ENCODE measurements at regions not wholly inside any gene's neighbourhood (a gene's known extent, or its start where the extent isn't known, plus 50 kb on each side); places are given as distances from the start of the nearest gene placed in this dataset.

GRCh38 chr6:87941556-87942358 lies 105.9 kb upstream of the SPACA1 start:
- Histone ChIP-seq H3K27ac (ENCODE audit: low read depth, low read length) (no peak overlapping the region), H3K27me3 (ENCODE audit: control insufficient read depth in 2 of 2, insufficient read depth in 2 of 2, low read length in 2 of 2) (no peaks in the 10 kb centered on the region), H3K4me3 (ENCODE audit: low read length) (no peak overlapping the region), H3K9me3 (ENCODE audit: control insufficient read depth in 2 of 3, low read length in 3 of 3) (no peaks in the 10 kb centered on the region), H3K4me1 (ENCODE audit: control insufficient read depth in 2 of 2, insufficient read depth in 2 of 2, low read length in 2 of 2) (no peaks in the 10 kb centered on the region), H3K36me3 (ENCODE audit: control insufficient read depth in 2 of 3, insufficient read depth in 3 of 3, low read length in 3 of 3) (no peaks in the 10 kb centered on the region)
- ATAC-seq (no peak), DNase-seq (no peak)
- CTCF ChIA-PET, result no interaction called here
- Mint-ChIP-seq H3K36me3 (no peaks in the 10 kb centered on the region), H3K9me3 (no peaks in the 10 kb centered on the region), H3K4me3 (no peak overlapping the region), H3K4me1 (no peaks in the 10 kb centered on the region), H3K27me3 (peaks cover 13 to 41% (median 33%) of the 10 kb centered on the region in 5 donors), H3K27ac (no peak overlapping the region)
- POLR2A ChIA-PET, result no interaction called here
- intact Hi-C loops (cut with micrococcal nuclease), result no loop called here

- Histone ChIP-seq H3K27me3 (ENCODE audit: control insufficient read depth in 2 of 2, insufficient read depth in 2 of 2, low read length in 2 of 2) (no peaks in the 10 kb centered on the region), H3K4me3 (ENCODE audit: low read length) (no peak overlapping the region), H3K4me1 (ENCODE audit: control insufficient read depth in 2 of 2, insufficient read depth in 2 of 2, low read length in 2 of 2) (no peaks in the 10 kb centered on the region), H3K9me3 (ENCODE audit: control insufficient read depth in 2 of 3, low read length in 3 of 3) (no peaks in the 10 kb centered on the region), H3K36me3 (ENCODE audit: control insufficient read depth in 2 of 3, insufficient read depth in 3 of 3, low read length in 3 of 3) (no peaks in the 10 kb centered on the region), H3K27ac (ENCODE audit: low read depth, low read length) (no peak overlapping the region)
- DNase-seq (no peak), ATAC-seq (no peak)
- intact Hi-C loops (cut with micrococcal nuclease), result no loop called here
- Mint-ChIP-seq H3K4me3 (no peak overlapping the region), H3K4me1 (no peaks in the 10 kb centered on the region), H3K9me3 (no peaks in the 10 kb centered on the region), H3K36me3 (no peaks in the 10 kb centered on the region), H3K27me3 (peaks cover 10 to 29% (median 22%) of the 10 kb centered on the region in 5 donors), H3K27ac (peak overlapping the region in 1 of 9 donors; percentile 11)
- POLR2A ChIA-PET, result no interaction called here
- CTCF ChIA-PET, result no interaction called here
Measured at GRCh38 chr6:87939776-87940175, 107.9 kb upstream of the SPACA1 start.

GRCh38 chr6:87938287-87938686 lies 109.4 kb upstream of the SPACA1 start:
- ChIA-PET POLR2A (no interaction called here), CTCF (no interaction called here)
- DNase-seq (no peak), ATAC-seq (no peak)
- Mint-ChIP-seq H3K4me1 (no peaks in the 10 kb centered on the region), H3K4me3 (no peak overlapping the region), H3K36me3 (no peaks in the 10 kb centered on the region), H3K27ac (no peak overlapping the region), H3K9me3 (no peaks in the 10 kb centered on the region), H3K27me3 (peaks cover 10 to 19% (median 13%) of the 10 kb centered on the region in 5 donors)
- Histone ChIP-seq H3K27me3 (ENCODE audit: control insufficient read depth in 2 of 2, insufficient read depth in 2 of 2, low read length in 2 of 2) (no peaks in the 10 kb centered on the region), H3K4me3 (ENCODE audit: low read length) (no peak overlapping the region), H3K4me1 (ENCODE audit: control insufficient read depth in 2 of 2, insufficient read depth in 2 of 2, low read length in 2 of 2) (no peaks in the 10 kb centered on the region), H3K36me3 (ENCODE audit: control insufficient read depth in 2 of 3, insufficient read depth in 3 of 3, low read length in 3 of 3) (no peaks in the 10 kb centered on the region), H3K27ac (ENCODE audit: low read depth, low read length) (no peak overlapping the region), H3K9me3 (ENCODE audit: control insufficient read depth in 2 of 3, low read length in 3 of 3) (no peaks in the 10 kb centered on the region)
- intact Hi-C loops (cut with micrococcal nuclease), result no loop called here

- H3K4me1 ChIP-seq (ENCODE audit: control insufficient read depth in 2 of 2, insufficient read depth in 2 of 2, low read length in 2 of 2), result no peaks in the 10 kb centered on the region
- H3K9me3 Mint-ChIP-seq, result no peaks in the 10 kb centered on the region
- H3K27ac Mint-ChIP-seq, result no peak overlapping the region
Measured at GRCh38 chr6:87936065-87936464, 111.6 kb upstream of the SPACA1 start.

GRCh38 chr6:87935196-87935595 lies 112.4 kb upstream of the SPACA1 start:
- DNase-seq (no peak), ATAC-seq (no peak)
- H3K27ac Mint-ChIP-seq, result peak overlapping the region in 1 of 9 donors; percentile 55
- no peaks in the 10 kb centered on the region for H3K36me3 Mint-ChIP-seq
- ChIA-PET CTCF (no interaction called here), POLR2A (no interaction called here)
- intact Hi-C loops (cut with micrococcal nuclease), result no loop called here
- Histone ChIP-seq H3K36me3 (ENCODE audit: control insufficient read depth in 2 of 3, insufficient read depth in 3 of 3, low read length in 3 of 3) (no peaks in the 10 kb centered on the region), H3K4me1 (ENCODE audit: control insufficient read depth in 2 of 2, insufficient read depth in 2 of 2, low read length in 2 of 2) (no peaks in the 10 kb centered on the region), H3K27me3 (ENCODE audit: control insufficient read depth in 2 of 2, insufficient read depth in 2 of 2, low read length in 2 of 2) (no peaks in the 10 kb centered on the region), H3K9me3 (ENCODE audit: control insufficient read depth in 2 of 3, low read length in 3 of 3) (no peaks in the 10 kb centered on the region), H3K4me3 (ENCODE audit: low read length) (no peak overlapping the region), H3K27ac (ENCODE audit: low read depth, low read length) (no peak overlapping the region)
- no peaks in the 10 kb centered on the region for H3K4me1 Mint-ChIP-seq
- peaks cover 0 to 15% (median 2%) of the 10 kb centered on the region in 5 donors for H3K27me3 Mint-ChIP-seq
- no peak overlapping the region for H3K4me3 Mint-ChIP-seq
- H3K9me3 Mint-ChIP-seq, result no peaks in the 10 kb centered on the region

More at GRCh38 chr6:87936065-87936464, 111.6 kb upstream of the SPACA1 start:
- H3K27ac ChIP-seq (ENCODE audit: low read depth, low read length), result no peak overlapping the region
- no peaks in the 10 kb centered on the region for H3K27me3 ChIP-seq (ENCODE audit: control insufficient read depth in 2 of 2, insufficient read depth in 2 of 2, low read length in 2 of 2)
- no peaks in the 10 kb centered on the region for H3K36me3 Mint-ChIP-seq
- ChIA-PET POLR2A (no interaction called here), CTCF (no interaction called here)
- peaks cover under 1 to 13% (median 4%) of the 10 kb centered on the region in 5 donors for H3K27me3 Mint-ChIP-seq
- no peak for ATAC-seq
- intact Hi-C loops (cut with micrococcal nuclease), result no loop called here
- H3K4me3 Mint-ChIP-seq, result no peak overlapping the region
- H3K9me3 ChIP-seq (ENCODE audit: control insufficient read depth in 2 of 3, low read length in 3 of 3), result no peaks in the 10 kb centered on the region
- H3K36me3 ChIP-seq (ENCODE audit: control insufficient read depth in 2 of 3, insufficient read depth in 3 of 3, low read length in 3 of 3), result no peaks in the 10 kb centered on the region
- H3K4me3 ChIP-seq (ENCODE audit: low read length), result no peak overlapping the region
- no peak for DNase-seq
- H3K4me1 Mint-ChIP-seq, result no peaks in the 10 kb centered on the region

- H3K36me3 ChIP-seq (ENCODE audit: control insufficient read depth in 2 of 3, insufficient read depth in 3 of 3, low read length in 3 of 3), result no peaks in the 10 kb centered on the region
- no peak overlapping the region for H3K27ac ChIP-seq (ENCODE audit: low read depth, low read length)
- no peaks in the 10 kb centered on the region for H3K36me3 Mint-ChIP-seq
- DNase-seq (no peak), ATAC-seq (no peak)
- H3K27me3 ChIP-seq (ENCODE audit: control insufficient read depth in 2 of 2, insufficient read depth in 2 of 2, low read length in 2 of 2), result no peaks in the 10 kb centered on the region
- peaks cover 0 to 3% (median 0%) of the 10 kb centered on the region in 7 donors for H3K4me1 Mint-ChIP-seq
- intact Hi-C loops (cut with micrococcal nuclease), result no loop called here
- no peak overlapping the region for H3K4me3 Mint-ChIP-seq
- H3K4me3 ChIP-seq (ENCODE audit: low read length), result no peak overlapping the region
- no peaks in the 10 kb centered on the region for H3K4me1 ChIP-seq (ENCODE audit: control insufficient read depth in 2 of 2, insufficient read depth in 2 of 2, low read length in 2 of 2)
- no peak overlapping the region for H3K27ac Mint-ChIP-seq
- no peaks in the 10 kb centered on the region for H3K9me3 Mint-ChIP-seq
- H3K27me3 Mint-ChIP-seq, result peaks cover 0 to 15% (median 0%) of the 10 kb centered on the region in 5 donors
- no peaks in the 10 kb centered on the region for H3K9me3 ChIP-seq (ENCODE audit: control insufficient read depth in 2 of 3, low read length in 3 of 3)
- ChIA-PET POLR2A (no interaction called here), CTCF (interaction anchor here (0.8 to 0.9 kb wide), 2 partner anchors 936 to 939 kb away, joined by 3 to 4 read pairs; no protein-coding TSS in a partner anchor)
Measured at GRCh38 chr6:87932361-87932760, 115.3 kb upstream of the SPACA1 start.

GRCh38 chr6:87929843-87930288 lies 117.8 kb upstream of the SPACA1 start:
- no peaks in the 10 kb centered on the region for H3K36me3 ChIP-seq (ENCODE audit: control insufficient read depth in 2 of 3, insufficient read depth in 3 of 3, low read length in 3 of 3)
- intact Hi-C loops (cut with micrococcal nuclease), result loop anchor here (1.0 to 10.0 kb wide), 5 partner anchors 95 to 940 kb away; no protein-coding TSS in a partner anchor
- Mint-ChIP-seq H3K4me1 (peaks cover 0 to 3% (median 0%) of the 10 kb centered on the region in 7 donors), H3K9me3 (no peaks in the 10 kb centered on the region), H3K27ac (no peak overlapping the region), H3K36me3 (no peaks in the 10 kb centered on the region), H3K4me3 (no peak overlapping the region), H3K27me3 (peaks cover 0 to 15% (median 3%) of the 10 kb centered on the region in 5 donors)
- H3K27ac ChIP-seq (ENCODE audit: low read depth, low read length), result no peak overlapping the region
- DNase-seq (peak; percentile 5 to 55 (median 43)), ATAC-seq (peak; percentile 83)
- H3K4me3 ChIP-seq (ENCODE audit: low read length), result no peak overlapping the region
- H3K9me3 ChIP-seq (ENCODE audit: control insufficient read depth in 2 of 3, low read length in 3 of 3), result no peaks in the 10 kb centered on the region
- no peaks in the 10 kb centered on the region for H3K27me3 ChIP-seq (ENCODE audit: control insufficient read depth in 2 of 2, insufficient read depth in 2 of 2, low read length in 2 of 2)
- ChIA-PET POLR2A (no interaction called here), CTCF (interaction anchor here (0.9 to 1.8 kb wide), 5 partner anchors 20 to 942 kb away, joined by 3 to 11 read pairs (median 4); no protein-coding TSS in a partner anchor)
- peaks cover 0 to 5% of the 10 kb centered on the region in 2 donors for H3K4me1 ChIP-seq (ENCODE audit: control insufficient read depth in 2 of 2, insufficient read depth in 2 of 2, low read length in 2 of 2)
